ENCODE measurements at regions not wholly inside any gene's neighbourhood (a gene's known extent, or its start where the extent isn't known, plus 50 kb on each side); places are given as distances from the start of the nearest gene placed in this dataset.
"Not testable (repeated sequence)": the region's sequence is repeated elsewhere in the genome, so short reads cannot be mapped to it uniquely, and the experiment has no call there.

DNA sequence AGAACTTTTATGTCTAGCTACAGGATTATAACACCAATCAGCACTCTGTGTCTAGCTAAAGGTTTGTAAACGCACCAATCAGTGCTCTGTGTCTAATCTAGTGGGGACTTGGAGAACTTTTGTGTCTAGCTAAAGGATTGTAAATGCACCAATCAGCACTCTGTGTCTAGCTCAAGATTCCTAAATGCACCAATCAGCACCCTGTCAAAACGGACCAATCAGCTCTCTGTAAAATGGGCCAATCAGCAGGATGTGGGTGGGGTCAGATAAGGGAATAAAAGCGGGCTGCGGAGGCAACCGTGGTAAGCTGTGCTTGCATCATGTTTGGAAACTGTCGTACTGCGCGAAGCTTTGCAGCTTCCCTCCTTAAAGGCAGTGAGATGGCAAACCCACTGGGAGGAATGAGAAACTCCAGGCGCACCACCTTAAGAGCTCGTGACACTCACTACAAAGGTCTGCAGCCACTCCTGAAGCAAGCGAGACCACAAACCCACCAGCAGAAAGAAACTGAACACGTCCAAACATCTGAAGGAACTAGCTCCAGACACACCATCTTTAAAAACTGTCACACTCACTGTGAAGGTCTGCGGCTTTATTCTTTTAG lies 112.1 kb upstream of the DUSP22 start:
- DNase-seq (ENCODE audit: low read depth in 2 of 2), result not testable (repeated sequence)

DNA sequence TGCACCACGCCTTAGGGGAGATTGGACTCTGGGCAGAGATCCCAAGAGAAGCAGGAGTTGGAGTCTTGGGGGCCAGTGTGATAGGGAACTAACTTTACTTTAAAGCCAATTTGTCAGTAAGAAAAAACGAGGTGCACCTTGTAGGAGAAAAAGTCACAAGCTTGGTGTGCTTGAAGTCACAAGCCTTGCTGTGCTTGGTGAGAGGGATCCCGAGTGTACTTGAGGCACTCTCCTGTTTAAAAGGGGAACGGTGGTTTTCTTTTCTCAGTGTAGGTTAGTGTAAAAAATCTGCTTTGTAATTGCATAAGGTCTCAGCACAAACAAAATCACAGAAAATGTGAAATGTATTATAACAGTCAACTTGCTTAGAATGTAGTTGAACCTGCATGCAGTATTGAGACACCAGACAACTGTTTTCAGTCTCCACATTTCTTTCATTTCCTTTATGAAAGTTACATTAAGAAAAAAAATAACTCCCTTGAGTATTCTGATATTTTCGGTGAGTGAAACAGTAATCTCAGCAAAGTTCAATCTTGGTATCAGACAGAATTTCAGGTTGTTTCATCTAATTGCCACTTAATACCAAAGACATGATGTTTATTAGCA lies 111.1 kb upstream of the DUSP22 start:
- DNase-seq (ENCODE audit: low read depth in 2 of 2), result no peak

DNA sequence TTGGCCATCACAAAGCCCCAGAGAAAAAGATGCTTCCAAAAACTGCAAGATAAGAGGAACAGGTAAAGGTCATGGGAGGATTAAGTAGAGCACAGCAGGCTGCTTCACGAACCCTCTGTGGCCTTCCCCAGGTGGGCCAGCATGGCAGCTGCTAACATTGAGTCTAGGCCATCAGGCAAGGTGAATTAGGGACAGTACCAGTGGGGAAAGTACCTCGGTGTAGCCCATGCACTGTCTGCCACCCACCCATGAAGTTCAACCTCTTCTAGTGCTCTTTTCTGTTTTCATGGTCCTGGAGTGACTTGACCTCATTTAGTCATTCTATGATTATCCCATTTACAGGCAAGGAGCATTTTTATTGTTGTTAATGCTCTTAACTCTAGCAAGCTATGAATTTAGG lies 108.6 kb upstream of the DUSP22 start:
- DNase-seq (ENCODE audit: low read depth in 2 of 2), result no peak

DNA sequence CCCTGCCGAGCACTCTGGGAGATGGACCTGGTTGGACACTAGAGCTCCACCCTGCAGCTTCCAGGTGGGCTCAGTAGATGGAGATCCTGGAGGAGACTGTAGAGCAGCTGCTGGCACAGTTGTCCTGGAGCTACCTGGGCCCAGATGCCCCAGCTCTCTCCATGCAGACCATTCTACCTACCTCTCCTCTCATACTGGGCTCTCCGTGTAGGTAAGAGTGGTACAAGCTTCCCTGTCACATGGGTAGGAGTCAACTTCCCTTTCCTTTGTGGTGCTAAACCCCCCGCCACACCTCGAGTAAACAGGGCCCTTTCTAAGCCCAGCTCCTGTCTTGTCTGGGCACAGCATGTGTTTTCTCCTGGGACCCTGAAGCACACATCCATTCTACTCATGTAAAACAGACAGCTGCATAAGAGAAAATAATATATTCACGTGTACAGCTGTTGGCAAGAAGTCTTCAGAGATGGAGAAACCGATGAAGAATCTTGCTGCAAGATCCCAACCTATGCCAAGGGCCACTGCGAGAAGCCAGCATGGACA lies 108.1 kb upstream of the DUSP22 start:
- no peak for DNase-seq (ENCODE audit: low read depth in 2 of 2)

DNA sequence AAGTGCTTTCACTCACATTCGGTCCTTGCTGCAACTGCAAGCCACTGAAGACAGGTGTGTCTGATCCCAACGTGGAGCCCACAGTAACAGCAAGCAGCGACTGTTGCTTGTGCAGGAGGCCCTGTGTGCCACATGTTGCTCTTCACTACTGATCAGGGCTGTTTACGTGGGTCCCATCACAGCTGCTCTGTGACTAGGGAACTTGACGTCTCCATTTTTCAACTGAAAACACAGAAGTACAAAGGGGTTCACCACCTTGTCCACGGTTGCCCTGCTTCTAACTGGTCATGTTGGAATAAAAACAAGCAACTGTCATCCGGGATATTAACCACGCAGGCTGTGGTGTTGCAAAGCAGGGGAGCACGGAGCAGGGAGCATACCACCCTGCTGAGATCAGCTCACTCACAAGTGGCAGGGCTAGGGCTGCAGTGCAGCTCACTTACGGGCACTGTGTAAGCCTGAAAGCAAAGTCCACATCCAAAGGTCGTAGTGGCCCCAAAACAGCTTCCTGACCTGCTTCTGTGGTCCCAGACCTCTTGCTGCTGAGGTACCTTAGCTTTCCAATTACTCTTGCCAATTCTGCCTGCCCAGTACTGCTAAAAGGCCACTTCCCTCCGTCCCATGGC lies 105.8 kb upstream of the DUSP22 start:
- DNase-seq (ENCODE audit: low read depth in 2 of 2), result no peak

DNA sequence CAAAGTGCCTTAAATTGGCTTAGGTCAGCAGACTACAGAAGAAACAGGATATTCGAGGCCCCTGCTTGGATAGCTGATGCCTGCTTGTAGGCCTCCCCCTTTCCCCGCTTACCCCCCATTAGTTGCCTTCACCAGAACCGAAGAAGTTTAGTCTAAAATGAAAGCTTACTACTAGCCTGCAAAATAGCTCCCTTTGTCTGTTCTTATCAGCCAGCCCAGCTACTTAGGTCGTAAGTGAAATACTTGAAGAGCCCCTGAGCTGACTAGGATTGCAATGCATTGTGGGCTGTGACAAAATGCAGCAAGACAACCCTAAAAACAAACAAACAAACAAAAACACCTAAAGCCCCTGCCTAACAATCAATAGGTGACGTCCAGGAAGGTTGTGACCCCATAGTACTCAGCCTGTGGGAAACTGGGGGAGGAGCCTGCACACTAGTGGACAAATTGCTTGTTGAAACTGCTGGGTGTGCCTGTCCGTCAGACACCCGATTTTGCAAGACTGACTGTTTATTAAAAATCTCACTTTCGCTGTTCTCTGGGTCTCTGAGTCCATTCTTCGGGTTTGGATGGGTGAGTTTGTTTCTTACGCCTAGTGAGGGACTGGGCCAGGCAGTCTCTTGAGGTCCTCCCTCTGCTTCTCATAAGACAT lies 105.0 kb upstream of the DUSP22 start:
- DNase-seq (ENCODE audit: low read depth in 2 of 2), result no peak

DNA sequence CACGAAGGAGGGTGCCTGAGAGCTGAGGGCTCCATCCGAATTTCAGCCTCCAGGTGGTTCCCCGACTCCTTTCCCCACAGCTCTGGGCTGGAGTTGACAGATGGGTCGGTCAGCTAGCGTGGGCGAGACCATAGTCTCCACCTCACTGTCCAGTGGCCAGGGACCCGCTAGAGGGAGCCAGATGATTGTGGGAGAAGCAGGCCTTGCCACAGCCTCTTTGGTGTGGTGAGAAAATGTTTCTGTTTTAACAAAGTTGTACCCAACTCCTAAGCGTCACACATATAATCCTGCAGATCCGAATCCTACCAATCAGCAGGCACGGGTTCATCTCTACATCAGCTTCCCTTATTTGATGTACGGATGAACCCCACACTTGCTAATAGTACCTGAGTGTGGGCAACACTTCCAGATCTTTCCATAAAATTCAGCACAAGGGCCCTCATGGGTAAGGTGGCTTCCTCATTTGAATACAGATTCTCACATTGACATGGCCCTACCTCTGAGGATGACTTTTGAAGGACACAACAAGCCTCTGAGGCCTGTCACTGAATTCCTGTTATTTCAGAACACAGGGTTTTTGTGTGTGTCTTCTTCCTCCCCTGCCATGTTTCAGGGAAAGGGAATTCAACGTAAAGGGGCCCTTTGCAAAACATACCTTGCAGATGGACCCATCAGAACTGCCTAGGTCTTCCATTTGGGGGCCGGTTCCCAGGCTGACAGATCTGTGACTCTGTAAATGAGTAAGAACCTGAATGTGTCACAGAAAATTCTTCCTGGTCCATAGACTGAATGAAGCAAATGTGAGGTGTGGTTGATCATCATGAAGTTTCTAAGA lies 103.2 kb upstream of the DUSP22 start:
- DNase-seq (ENCODE audit: low read depth in 2 of 2), result peak; percentile 71 to 74

DNA sequence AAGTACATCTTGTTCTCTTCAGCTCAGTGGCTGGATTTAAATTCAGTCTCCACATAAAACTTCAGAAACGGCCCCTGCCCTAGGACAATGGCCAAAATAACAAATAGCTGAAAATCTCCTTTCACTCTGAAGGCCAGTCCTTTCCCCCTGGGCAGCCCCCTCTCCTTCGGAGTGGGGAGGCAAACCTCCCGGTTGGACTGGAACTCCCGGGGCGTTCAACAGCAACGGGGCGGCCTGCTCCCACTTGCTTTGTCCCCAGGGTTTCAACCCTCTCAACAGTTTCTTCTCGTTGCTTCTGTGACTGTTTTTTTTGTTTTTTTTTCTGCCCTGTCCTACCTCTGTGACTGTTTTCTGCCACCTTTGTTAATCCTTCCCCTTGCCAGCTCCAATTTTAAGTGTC lies 102.6 kb upstream of the DUSP22 start:
- no peak for DNase-seq (ENCODE audit: low read depth in 2 of 2)

DNA sequence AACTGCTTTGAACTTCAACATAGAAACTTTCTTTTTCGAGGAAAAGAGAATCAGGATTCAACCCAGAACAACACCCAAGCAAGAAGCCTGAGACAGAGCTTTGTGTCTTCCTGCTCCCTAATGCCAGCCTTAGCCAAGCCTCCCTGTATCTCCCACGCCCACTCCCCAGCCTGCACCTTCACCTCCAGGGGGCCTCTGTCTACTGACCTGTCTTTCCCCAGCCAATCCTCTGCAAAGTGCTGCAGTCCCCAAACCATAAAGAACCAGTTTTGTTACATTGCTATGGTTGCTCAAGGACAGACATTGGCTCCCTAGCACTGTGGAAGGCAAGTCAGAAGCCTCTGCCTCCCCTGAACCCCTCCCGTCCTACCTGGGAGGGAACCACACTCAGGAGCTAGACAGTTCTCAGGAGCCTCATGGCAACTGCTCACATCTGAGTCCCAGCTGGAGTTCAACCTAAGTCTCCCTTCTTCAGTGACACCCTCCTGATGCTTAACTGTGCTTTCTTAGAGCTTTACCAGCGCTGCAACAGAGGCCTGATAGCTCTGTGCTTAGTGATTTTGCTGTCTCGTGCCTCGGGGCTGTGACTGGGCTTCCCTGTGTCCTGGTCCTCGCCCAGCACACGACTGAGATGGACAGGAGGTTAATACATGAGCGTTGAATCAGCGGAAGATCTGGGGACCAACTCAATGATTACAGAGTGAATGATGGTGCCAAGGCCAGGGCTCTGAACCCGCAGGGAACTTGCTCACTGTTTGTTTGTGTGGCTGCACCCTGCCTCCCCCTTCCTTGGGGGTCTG lies 101.5 kb upstream of the DUSP22 start:
- DNase-seq (ENCODE audit: low read depth in 2 of 2), result no peak

DNA sequence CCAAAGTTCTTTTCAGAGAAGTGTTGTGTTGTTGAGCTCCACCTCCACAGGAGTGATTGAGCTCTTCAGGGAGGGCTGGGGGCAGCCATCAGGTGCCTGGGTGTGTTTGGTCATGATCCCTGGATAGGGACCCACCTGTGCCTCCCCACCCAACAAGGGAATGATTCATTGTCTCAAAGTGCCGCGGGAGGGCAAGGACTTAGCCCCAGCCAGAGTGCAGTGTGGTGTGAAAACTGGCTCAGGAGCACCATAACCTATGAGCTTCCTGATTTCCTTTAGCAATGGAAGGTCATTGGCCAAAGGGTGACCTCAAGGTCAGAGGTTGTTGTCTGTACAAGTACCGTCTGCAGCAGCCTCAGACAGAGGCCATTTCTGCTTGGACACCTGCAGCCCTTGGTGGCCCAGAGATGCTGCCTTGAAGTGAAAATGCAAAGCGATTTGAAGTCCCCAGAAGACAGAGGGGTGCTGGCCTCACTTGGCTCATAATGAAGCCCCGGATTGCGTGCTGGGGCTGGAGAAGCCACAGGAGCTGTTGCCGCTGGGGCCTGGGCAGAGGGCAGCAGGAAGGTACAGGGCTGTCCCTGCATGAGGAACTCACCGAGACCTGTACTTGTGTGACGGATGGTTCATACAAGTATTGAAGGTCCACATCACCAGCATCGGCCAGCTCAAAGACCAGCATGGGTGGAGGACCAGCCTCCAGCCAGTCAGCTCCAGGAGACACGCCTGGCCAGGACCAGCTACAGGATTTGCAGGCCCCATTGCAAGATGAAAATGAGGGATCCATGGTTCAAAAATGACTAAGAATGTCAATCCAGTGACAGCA lies 100.6 kb upstream of the DUSP22 start:
- DNase-seq (ENCODE audit: low read depth in 2 of 2), result no peak

DNA sequence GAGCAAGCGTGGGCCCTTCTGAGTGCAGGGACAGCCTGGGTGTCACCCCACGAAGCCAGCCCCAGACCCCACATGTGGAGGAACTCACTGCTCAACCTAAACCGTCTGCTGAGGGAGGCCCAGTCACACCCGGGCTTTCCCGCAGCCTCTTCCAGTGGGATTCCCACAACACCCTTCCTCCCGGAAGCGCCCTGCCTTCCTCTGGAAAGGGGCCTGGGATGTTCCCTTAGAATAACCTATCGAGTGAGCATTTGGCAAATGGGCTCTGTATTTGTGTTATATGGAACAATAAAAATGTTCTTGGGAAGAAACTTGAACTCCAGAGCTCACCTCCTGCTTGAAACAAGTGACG lies 100.0 kb upstream of the DUSP22 start:
- no peak for DNase-seq (ENCODE audit: low read depth in 2 of 2)

DNA sequence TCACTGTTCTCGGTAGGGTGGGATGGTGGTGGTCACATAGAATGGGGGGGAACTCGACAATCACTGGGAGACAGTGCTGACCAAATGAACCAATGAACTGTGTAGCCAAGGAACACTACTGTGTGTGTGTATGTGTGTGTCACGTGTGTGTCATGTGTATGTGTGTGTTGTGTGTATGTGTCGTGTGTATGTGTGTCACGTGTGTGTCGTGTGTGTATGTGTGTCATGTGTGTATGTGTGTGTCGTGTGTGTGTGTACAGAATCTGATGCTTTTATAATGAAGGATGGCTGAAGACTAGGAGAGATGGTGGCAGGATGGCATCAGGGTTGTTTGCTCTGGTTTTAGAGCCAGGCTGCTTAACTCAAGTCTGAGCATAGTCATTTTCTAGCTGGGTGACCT lies 99.1 kb upstream of the DUSP22 start:
- no peak for DNase-seq (ENCODE audit: low read depth in 2 of 2)

DNA sequence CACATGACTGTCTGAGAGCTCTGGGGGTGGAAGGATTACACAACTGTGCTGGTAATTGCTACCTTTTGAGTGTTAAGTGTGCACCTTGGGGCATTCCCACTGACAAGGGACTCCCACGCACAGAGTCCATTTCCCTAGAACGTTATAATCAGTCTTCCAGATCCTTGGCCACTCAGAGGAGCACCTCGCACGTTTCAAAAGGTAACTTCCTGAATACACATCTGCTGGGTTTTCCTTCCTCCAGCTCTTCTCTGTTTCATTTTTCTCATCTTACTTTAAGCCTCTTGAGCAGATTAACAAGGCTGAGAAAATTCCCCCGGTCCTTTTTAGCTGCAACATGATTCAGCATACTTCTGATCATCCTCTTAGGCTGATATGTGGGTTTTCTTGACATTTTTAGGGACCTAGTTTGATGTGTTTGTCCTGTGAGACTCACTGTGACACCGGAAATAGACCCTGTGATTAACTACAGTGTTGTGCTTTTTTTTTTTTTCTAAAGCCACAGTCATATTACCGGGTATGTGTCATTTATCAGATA lies 98.4 kb upstream of the DUSP22 start:
- DNase-seq (ENCODE audit: low read depth in 2 of 2), result peak; percentile 38 to 45

DNA sequence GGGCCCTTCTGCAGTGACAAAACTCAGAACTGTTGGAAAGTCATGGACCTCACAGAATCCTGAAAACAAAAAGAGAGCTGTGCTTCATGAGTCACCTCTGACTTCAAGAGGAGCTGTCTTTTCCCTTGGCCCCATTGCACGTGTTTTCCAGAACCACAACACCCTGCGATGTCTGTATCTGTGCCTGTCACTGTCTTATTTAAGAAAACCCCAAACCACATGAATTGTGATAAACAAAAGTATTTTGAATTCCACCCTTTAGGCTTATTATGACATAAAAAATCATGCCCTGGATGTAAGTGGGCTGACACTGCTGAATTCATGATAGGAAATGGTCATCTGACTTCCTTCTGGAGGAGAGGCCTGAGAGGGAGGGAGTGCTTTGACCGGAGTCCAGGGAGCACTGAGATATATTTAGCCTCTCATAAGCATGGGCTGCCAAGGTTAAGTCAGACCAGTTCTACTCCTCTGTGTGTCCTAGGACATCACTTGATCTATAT lies 96.4 kb upstream of the DUSP22 start:
- peak; percentile 55 to 63 for DNase-seq (ENCODE audit: low read depth in 2 of 2)

DNA sequence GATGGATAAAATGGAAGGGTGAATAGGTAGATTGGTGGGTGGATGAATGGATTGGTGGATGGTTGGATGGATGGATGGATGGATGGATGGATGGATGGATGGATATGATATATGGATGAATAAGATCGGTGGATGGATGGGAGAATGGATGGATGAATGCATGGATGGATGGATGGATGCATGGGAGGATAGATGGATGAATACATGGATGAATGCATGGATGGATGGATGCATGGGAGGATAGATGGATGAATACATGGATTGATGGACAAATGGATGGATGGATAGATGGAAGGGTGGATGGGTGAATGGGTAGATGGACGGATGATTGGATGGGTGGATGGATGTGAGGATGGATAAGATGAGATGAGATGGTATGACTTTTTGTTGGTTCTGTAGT lies 95.7 kb upstream of the DUSP22 start:
- DNase-seq (ENCODE audit: low read depth in 2 of 2), result no peak

DNA sequence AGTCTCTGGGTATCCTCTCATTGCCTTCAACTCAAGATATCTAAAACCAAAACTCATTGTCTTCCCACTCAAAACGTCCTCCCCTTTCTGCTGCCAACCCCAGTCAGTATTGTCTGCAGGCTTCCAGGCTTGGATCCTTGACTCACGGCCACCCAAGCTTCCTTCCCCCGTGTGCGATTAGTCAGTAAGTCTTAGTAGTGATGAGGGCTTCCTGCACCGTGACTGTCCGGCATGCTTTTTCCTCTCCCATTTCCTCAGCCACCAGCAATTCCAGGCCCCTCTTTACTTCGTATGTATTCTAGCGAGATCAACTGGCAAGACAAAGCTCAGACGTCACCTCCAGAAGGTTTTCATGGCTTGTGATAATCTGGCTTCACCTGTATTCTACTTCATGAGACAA lies 88.6 kb upstream of the DUSP22 start:
- no peak for DNase-seq (ENCODE audit: low read depth in 2 of 2)

DNA sequence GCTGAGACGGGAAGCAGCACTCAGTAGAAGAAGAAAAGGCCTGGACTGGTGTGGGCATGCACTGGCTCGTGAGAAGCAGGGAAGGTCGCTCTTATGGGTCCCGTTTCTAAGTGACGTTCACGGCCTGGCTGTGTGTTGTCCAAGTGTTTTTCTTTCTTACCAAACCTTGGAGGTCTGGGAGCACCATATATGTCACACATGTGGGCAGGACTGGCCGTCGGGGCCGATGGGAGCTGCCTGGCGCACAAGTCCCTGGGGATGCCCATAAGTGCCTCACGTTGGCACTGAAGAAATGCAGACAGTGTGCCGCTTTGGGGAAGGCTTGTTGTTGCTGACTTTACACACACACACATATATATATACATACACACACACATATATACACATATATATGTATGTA lies 86.0 kb upstream of the DUSP22 start:
- no peak for DNase-seq (ENCODE audit: low read depth in 2 of 2)

DNA sequence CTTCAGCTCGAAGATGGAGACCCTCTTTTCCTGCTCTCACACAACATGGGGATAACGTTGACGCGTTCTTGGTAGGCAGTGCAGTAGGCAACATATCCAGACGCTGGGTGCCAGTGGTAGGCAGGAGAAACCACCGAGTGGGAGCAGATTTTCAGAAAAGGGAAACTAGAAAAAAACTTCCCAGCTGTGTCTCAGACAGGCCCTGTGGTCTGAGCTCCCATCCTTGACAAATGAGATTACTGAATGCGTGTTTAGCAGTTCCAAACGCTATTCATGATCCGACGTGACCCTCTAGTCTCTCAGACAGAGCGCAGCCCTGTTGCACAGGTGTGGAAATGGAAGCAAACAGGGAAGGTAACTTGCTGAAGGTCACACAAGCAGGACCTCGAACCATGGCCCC lies 83.9 kb upstream of the DUSP22 start:
- no peak for DNase-seq (ENCODE audit: low read depth in 2 of 2)

DNA sequence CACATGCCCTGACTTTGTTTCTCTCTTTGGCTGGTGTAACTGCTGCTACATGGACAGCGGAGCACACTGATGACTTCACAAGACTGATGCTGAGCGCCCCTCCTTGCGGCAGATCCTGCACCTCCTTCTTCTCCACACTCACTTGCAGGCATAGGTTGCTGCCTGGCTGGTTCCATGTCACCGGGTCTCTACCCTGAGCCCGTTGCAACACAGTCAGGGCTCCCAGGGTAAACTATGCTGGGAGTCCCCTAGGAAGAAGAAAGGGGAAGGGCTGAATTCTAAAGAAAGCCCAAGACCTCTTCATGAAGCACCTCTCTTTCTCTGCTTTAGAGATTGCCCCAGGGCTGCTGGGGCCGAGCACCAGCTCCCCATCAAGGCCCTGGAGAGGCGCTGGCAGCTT lies 83.3 kb upstream of the DUSP22 start:
- DNase-seq (ENCODE audit: low read depth in 2 of 2), result no peak
